ENCODE measurements at regions not wholly inside any gene's neighbourhood (a gene's known extent, or its start where the extent isn't known, plus 50 kb on each side); places are given as distances from the start of the nearest gene placed in this dataset.

DNA sequence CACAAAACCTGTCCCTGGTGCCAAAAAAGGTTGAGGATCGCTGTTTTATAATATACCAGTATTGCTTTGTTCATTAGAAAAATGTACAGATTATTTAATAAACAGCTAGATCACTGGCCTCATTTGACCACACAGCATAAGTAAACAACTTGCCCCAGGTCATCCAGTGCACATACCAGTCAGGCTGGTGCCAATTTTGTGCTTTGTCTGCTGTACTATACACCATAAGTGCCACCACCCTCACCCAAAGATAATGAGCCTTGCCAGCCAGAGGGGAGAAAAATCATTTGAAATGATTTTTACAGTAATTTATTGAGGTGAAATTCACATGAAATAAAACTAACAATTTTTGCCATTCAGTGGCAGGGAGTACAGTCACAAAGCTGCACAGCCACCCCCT is 202.2 kb upstream of the TWIST2 start:
- CTCF ChIA-PET (ENCODE audit: unreplicated experiment) = no interaction called here

DNA sequence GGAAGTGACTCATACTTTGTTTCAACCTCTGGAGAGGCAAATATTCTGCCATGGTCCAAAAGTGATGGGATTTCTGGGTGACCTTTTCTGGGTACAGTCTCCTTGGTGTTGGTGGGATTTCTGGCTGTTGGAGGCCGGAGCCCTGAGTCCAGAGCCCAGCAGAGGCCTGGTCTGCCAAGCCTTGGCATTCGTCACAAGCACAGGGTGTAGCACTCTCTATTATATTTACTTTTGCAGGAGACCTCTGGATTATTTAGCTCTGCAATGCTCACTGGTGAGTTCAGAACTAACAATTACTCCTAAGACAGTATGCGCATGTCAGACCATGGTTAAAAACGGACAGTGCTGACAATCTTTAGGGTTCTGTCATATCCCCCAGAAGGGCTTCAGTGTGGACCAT is 201.6 kb upstream of the TWIST2 start:
- TF ChIP-seq, protein P1, sequence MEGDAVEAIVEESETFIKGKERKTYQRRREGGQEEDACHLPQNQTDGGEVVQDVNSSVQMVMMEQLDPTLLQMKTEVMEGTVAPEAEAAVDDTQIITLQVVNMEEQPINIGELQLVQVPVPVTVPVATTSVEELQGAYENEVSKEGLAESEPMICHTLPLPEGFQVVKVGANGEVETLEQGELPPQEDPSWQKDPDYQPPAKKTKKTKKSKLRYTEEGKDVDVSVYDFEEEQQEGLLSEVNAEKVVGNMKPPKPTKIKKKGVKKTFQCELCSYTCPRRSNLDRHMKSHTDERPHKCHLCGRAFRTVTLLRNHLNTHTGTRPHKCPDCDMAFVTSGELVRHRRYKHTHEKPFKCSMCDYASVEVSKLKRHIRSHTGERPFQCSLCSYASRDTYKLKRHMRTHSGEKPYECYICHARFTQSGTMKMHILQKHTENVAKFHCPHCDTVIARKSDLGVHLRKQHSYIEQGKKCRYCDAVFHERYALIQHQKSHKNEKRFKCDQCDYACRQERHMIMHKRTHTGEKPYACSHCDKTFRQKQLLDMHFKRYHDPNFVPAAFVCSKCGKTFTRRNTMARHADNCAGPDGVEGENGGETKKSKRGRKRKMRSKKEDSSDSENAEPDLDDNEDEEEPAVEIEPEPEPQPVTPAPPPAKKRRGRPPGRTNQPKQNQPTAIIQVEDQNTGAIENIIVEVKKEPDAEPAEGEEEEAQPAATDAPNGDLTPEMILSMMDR (conservative IDR thresholded peaks at IDR 0.05; ENCODE audit: low read length) = no peak
- no peak for TF ChIP-seq EZH2phosphoT487 (IDR thresholded peaks at IDR 0.05; ENCODE audit: borderline replicate concordance, low read depth, low read length)
- Histone ChIP-seq H3K4me1 (ENCODE audit: insufficient read depth, low read length, poor library complexity, severe bottlenecking) (no peaks in the 10 kb centered on the region), H3K27ac (ENCODE audit: low read depth, low read length, poor library complexity, severe bottlenecking) (no peak overlapping the region), H3K9me2 (ENCODE audit: insufficient read depth, low read length) (no peaks in the 10 kb centered on the region), H3K4me3 (ENCODE audit: low read depth, low read length, poor library complexity, severe bottlenecking) (no peak overlapping the region), H3K4me2 (ENCODE audit: low read length) (no peak overlapping the region), H2AFZ (ENCODE audit: low read length) (no peak overlapping the region), H3K36me3 (ENCODE audit: insufficient read depth, low read length) (no peaks in the 10 kb centered on the region), H4K20me1 (ENCODE audit: insufficient read depth, low read length) (no peaks in the 10 kb centered on the region), H3K79me2 (ENCODE audit: insufficient read depth, low read depth, low read length) (no peaks in the 10 kb centered on the region), H3K9me3 (ENCODE audit: low read length) (no peaks in the 10 kb centered on the region)
- DNase-seq (ENCODE audit: low spot score) = no peak
- ChIA-PET CTCF (ENCODE audit: unreplicated experiment) (no interaction called here), POLR2A (no interaction called here)
- BruUV-seq (replicated peaks) = no TSS peak
- intact Hi-C loops (cut with micrococcal nuclease; ENCODE audit: unreplicated experiment) = no loop called here

More for the DNA sequence above, 202.2 kb upstream of the TWIST2 start:
- Histone ChIP-seq H3K4me1 (ENCODE audit: insufficient read depth, low read length, poor library complexity, severe bottlenecking) (no peaks in the 10 kb centered on the region), H2AFZ (ENCODE audit: low read length) (no peak overlapping the region), H3K27ac (ENCODE audit: low read depth, low read length, poor library complexity, severe bottlenecking) (no peak overlapping the region), H3K9me2 (ENCODE audit: insufficient read depth, low read length) (no peaks in the 10 kb centered on the region), H3K79me2 (ENCODE audit: insufficient read depth, low read depth, low read length) (no peaks in the 10 kb centered on the region), H3K4me2 (ENCODE audit: low read length) (no peak overlapping the region), H3K36me3 (ENCODE audit: insufficient read depth, low read length) (no peaks in the 10 kb centered on the region), H4K20me1 (ENCODE audit: insufficient read depth, low read length) (no peaks in the 10 kb centered on the region), H3K4me3 (ENCODE audit: low read depth, low read length, poor library complexity, severe bottlenecking) (no peak overlapping the region), H3K9me3 (ENCODE audit: low read length) (no peaks in the 10 kb centered on the region)
- TF ChIP-seq, protein P1 (conservative IDR thresholded peaks at IDR 0.05; ENCODE audit: low read length) = no peak
- no peak for TF ChIP-seq EZH2phosphoT487 (IDR thresholded peaks at IDR 0.05; ENCODE audit: borderline replicate concordance, low read depth, low read length)
- no TSS peak for BruUV-seq (replicated peaks)
- POLR2A ChIA-PET = no interaction called here
- DNase-seq (ENCODE audit: low spot score) = no peak
- intact Hi-C loops (cut with micrococcal nuclease; ENCODE audit: unreplicated experiment) = no loop called here

DNA sequence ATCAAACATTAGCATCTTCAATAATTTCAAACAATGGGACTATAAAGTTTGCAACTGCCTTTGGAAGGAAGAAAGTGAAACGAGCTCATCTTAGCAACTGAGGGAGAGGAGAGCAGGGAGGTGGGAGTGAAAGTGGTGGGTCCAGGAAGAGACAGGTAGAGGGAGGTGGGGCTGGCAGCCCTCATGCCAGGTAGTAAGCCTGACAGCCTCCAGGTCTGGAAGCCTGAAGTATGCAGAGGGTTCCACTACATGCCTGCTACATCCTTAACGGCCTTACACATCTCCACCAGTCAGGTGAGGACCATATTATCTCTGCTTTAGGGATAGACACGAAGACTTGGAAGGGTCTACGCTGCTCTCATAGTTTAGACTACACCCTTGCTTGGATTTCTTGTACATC is 201.1 kb upstream of the TWIST2 start:
- BruUV-seq (replicated peaks) = no TSS peak
- no peaks in the 10 kb centered on the region for H3K9me2 ChIP-seq (ENCODE audit: insufficient read depth, low read length)
- no peak overlapping the region for H3K27ac ChIP-seq (ENCODE audit: low read depth, low read length, poor library complexity, severe bottlenecking)
- H3K4me2 ChIP-seq (ENCODE audit: low read length) = no peak overlapping the region
- H2AFZ ChIP-seq (ENCODE audit: low read length) = no peak overlapping the region
- H4K20me1 ChIP-seq (ENCODE audit: insufficient read depth, low read length) = no peaks in the 10 kb centered on the region
- ChIA-PET CTCF (ENCODE audit: unreplicated experiment) (no interaction called here), POLR2A (no interaction called here)
- H3K4me3 ChIP-seq (ENCODE audit: low read depth, low read length, poor library complexity, severe bottlenecking) = no peak overlapping the region
- DNase-seq (ENCODE audit: low spot score) = no peak
- intact Hi-C loops (cut with micrococcal nuclease; ENCODE audit: unreplicated experiment) = no loop called here
- H3K36me3 ChIP-seq (ENCODE audit: insufficient read depth, low read length) = no peaks in the 10 kb centered on the region
- no peaks in the 10 kb centered on the region for H3K4me1 ChIP-seq (ENCODE audit: insufficient read depth, low read length, poor library complexity, severe bottlenecking)
- TF ChIP-seq, protein P1 (conservative IDR thresholded peaks at IDR 0.05; ENCODE audit: low read length) = no peak
- no peak for TF ChIP-seq EZH2phosphoT487 (IDR thresholded peaks at IDR 0.05; ENCODE audit: borderline replicate concordance, low read depth, low read length)
- H3K9me3 ChIP-seq (ENCODE audit: low read length) = no peaks in the 10 kb centered on the region
- no peaks in the 10 kb centered on the region for H3K79me2 ChIP-seq (ENCODE audit: insufficient read depth, low read depth, low read length)

Measured in OCI-LY7 (cell line).